ENCODE measurements at regions not wholly inside any gene's neighbourhood (a gene's known extent, or its start where the extent isn't known, plus 50 kb on each side); places are given as distances from the start of the nearest gene placed in this dataset.

GRCh38 chr9:28868228-28868990 is 1295.1 kb upstream of the C9orf72 start:
- H2AK5ac ChIP-seq (ENCODE audit: low read depth, low read length): no peak overlapping the region
- CTCF ChIA-PET: no interaction called here
- no peak overlapping the region for H2BK20ac ChIP-seq (ENCODE audit: low read depth, low read length)
- no peak overlapping the region for H4K8ac ChIP-seq (ENCODE audit: low read depth in 2 of 2, low read length in 2 of 2)
- intact Hi-C loops (cut with micrococcal nuclease): no loop called here
- no peaks in the 10 kb centered on the region for H4K20me1 ChIP-seq (ENCODE audit: insufficient read depth, low read length)
- no peaks in the 10 kb centered on the region for H3K4me1 ChIP-seq (ENCODE audit: control insufficient read depth, insufficient read depth, low read length)
- H2AFZ ChIP-seq (replicated peaks; ENCODE audit: low read length, poor library complexity): no peak overlapping the region
- no peak overlapping the region for H3K4ac ChIP-seq (ENCODE audit: low read depth, low read length)
- H4K91ac ChIP-seq (ENCODE audit: insufficient read depth, low read depth, low read length): no peak overlapping the region
- no CpG with 5 or more reads among the region's 2 CpGs for WGBS, 2 experiments (ENCODE audit: extremely low coverage in 2 of 2, insufficient read length in 1 of 2)
- no peak overlapping the region for H3K27ac ChIP-seq (ENCODE audit: insufficient read depth, low read length)
- no peaks in the 10 kb centered on the region for H3K27me3 ChIP-seq (ENCODE audit: control insufficient read depth, insufficient read depth, low read length)
- no peak overlapping the region for H3K9ac ChIP-seq (ENCODE audit: low read depth, low read length)
- in situ Hi-C loops (cut with MboI; ENCODE audit: low sequenced_read_pairs): no loop called here
- POLR2A ChIA-PET (ENCODE audit: unreplicated experiment): no interaction called here
- no peaks in the 10 kb centered on the region for H3K36me3 ChIP-seq (ENCODE audit: control insufficient read depth, insufficient read depth, low read length)
- no peak overlapping the region for H3K56ac ChIP-seq (ENCODE audit: extremely low read depth, insufficient read depth, low read length)
- no peak overlapping the region for H4K5ac ChIP-seq (ENCODE audit: low read depth, low read length)
- no peak for DNase-seq
- TF ChIP-seq MXI1 (IDR thresholded peaks at IDR 0.05; ENCODE audit: borderline replicate concordance, low read depth, low read length) (no peak), USF2 (IDR thresholded peaks at IDR 0.05; ENCODE audit: low read depth, low read length) (no peak), NFE2L2 (IDR thresholded peaks at IDR 0.05; ENCODE audit: low read depth, low read length) (no peak)
- no peak overlapping the region for H3K4me3 ChIP-seq (ENCODE audit: insufficient read depth, low read depth, low read length)
- H3K9me1 ChIP-seq (ENCODE audit: insufficient read depth, low read length): no peaks in the 10 kb centered on the region
- no peak overlapping the region for H3K14ac ChIP-seq (replicated peaks; ENCODE audit: low read depth, low read length)
- dilution Hi-C loops (cut with HindIII; ENCODE audit: low sequenced_read_pairs, unreplicated experiment): no loop called here
- BruUV-seq (replicated peaks): no TSS peak
- no peaks in the 10 kb centered on the region for H3K79me1 ChIP-seq (ENCODE audit: low read depth in 1 of 2, low read length in 2 of 2)
- no peak overlapping the region for H2BK120ac ChIP-seq (ENCODE audit: low read depth, low read length)
- no peak overlapping the region for H3K4me2 ChIP-seq (ENCODE audit: low read depth, low read length)
- no peaks in the 10 kb centered on the region for H3K9me3 ChIP-seq (ENCODE audit: control insufficient read depth, insufficient read depth, low read length)
- no peak overlapping the region for H2BK15ac ChIP-seq (ENCODE audit: low read depth, low read length)
- no peak for ATAC-seq (ENCODE audit: low read depth)
- H2AK9ac ChIP-seq (replicated peaks; ENCODE audit: low read depth, low read length, poor library complexity): no peak overlapping the region
- no peak overlapping the region for H3K18ac ChIP-seq (ENCODE audit: low read depth, low read length)
- no peak overlapping the region for H2BK5ac ChIP-seq (ENCODE audit: low read depth, low read length, poor library complexity, severe bottlenecking)
- H3K23ac ChIP-seq (ENCODE audit: low read depth, low read length): no peak overlapping the region
